ENCODE measurements at regions not wholly inside any gene's neighbourhood (a gene's known extent, or its start where the extent isn't known, plus 50 kb on each side); places are given as distances from the start of the nearest gene placed in this dataset.

DNA sequence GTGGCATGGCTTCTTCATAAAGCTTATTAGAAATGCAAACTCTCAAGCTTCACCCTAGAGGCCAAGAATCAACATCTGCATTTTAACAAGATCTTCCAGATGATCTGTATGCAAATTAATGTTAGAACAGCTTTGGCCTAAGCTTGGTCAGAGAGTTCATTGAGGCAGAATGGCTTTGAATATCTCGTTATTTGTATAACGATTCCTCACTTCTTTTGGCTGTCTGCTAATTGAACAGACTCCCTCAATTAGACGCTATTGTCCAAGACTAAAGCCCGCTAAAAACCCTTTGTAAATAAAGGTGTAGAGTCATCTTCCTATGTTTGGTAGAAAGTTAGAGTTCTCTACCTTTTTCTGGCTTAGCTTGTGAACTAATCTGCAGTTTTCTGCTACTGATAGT is 1453.7 kb downstream of the CDH8 start:
- no peak for FAIRE-seq
- TF ChIP-seq TAF1 (IDR thresholded peaks at IDR 0.05; ENCODE audit: borderline replicate concordance, low read depth, low read length) (no peak), POLR2AphosphoS5 (IDR thresholded peaks at IDR 0.05; ENCODE audit: low read depth, low read length) (no peak), POLR2A (IDR thresholded peaks at IDR 0.05; ENCODE audit: low read depth, low read length) (no peak)
- DNase-seq (ENCODE audit: insufficient read length) = no peak

DNA sequence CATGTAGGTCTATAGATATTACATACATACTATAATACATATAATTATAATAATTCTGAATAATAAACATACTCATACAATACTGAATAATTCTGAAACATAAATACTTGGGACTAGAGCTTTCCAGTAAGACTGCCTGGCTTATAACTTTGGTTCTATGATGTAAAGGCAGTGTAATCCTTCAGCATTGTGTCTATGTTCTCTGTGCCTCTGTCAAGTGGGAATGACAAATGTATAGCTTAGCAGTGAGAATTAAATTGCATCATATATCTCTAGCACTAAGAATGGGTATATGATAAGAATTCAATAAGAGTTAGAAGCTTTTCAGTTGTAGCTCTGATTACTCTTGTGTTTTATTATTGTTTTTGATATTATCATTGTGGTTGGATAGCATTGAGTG is 1469.3 kb downstream of the CDH8 start:
- DNase-seq (ENCODE audit: insufficient read length) (no peak), FAIRE-seq (no peak)
- TF ChIP-seq POLR2A (IDR thresholded peaks at IDR 0.05; ENCODE audit: low read depth, low read length) (no peak), POLR2AphosphoS5 (IDR thresholded peaks at IDR 0.05; ENCODE audit: low read depth, low read length) (no peak), TAF1 (IDR thresholded peaks at IDR 0.05; ENCODE audit: borderline replicate concordance, low read depth, low read length) (no peak)

DNA sequence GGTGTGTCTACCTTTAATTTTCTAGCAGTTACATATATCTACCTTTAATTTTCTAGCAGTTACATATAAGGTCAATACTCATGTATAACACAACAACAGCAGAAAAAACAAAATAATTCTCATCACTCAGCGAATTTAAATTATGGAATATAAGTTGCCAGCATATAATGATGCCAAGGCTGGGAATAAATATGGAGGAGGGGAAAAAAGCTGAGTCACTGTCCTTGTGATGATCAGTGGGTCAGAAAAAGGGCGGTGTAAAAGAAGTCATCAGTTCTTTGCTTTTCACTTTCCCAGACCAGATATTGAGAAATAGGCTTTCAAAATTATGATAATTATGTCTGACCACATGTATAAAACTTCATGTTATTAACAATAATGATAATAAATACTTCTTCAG is 1471.7 kb downstream of the CDH8 start:
- DNase-seq (ENCODE audit: insufficient read length) (no peak), FAIRE-seq (no peak)
- TF ChIP-seq POLR2A (IDR thresholded peaks at IDR 0.05; ENCODE audit: low read depth, low read length) = no peak
- TF ChIP-seq POLR2AphosphoS5 (IDR thresholded peaks at IDR 0.05; ENCODE audit: low read depth, low read length) = no peak
- TF ChIP-seq TAF1 (IDR thresholded peaks at IDR 0.05; ENCODE audit: borderline replicate concordance, low read depth, low read length) = no peak

DNA sequence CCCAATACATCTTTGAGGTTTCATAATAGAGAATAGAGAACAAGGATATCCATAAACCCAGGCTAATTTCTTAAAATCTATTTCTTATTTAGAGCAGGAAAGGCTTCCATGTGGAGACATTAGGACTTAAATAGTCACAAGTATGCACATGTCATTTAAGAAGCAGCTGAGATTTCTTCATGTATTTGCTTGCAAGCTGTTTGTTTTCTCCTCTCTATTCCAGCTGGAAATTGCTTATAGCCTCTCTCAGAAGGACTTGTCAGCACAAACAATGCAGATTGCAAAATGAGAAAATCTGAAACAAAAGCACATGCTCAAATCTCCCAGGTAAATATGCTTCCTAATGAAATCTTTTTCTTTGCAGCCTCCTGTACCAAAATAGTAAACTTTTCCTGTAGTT is 1473.1 kb downstream of the CDH8 start:
- DNase-seq (ENCODE audit: insufficient read length) (no peak), FAIRE-seq (no peak)
- TF ChIP-seq TAF1 (IDR thresholded peaks at IDR 0.05; ENCODE audit: borderline replicate concordance, low read depth, low read length) (no peak), POLR2A (IDR thresholded peaks at IDR 0.05; ENCODE audit: low read depth, low read length) (no peak), POLR2AphosphoS5 (IDR thresholded peaks at IDR 0.05; ENCODE audit: low read depth, low read length) (no peak)

DNA sequence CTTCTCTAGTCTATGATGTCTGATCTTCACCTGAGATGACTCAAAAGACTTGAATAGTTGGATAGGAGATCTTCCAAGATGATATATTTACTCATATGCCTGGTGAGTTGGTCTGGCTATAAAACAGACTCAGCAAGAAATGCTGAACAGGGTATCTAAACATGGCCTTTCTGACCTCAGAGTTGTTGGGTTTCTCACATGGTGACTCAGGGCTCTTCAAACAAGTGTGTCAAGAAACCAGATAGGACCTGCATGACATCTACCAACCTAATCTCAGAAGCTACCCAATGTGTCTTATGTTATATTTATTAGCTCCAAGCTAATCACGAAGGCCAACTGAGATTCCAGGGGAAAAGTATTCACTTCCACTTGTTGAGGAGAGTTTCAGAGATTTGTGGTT is 1477.3 kb downstream of the CDH8 start:
- DNase-seq (ENCODE audit: insufficient read length) = no peak
- TF ChIP-seq POLR2A (IDR thresholded peaks at IDR 0.05; ENCODE audit: low read depth, low read length) (no peak), POLR2AphosphoS5 (IDR thresholded peaks at IDR 0.05; ENCODE audit: low read depth, low read length) (no peak), TAF1 (IDR thresholded peaks at IDR 0.05; ENCODE audit: borderline replicate concordance, low read depth, low read length) (no peak)
- no peak for FAIRE-seq

DNA sequence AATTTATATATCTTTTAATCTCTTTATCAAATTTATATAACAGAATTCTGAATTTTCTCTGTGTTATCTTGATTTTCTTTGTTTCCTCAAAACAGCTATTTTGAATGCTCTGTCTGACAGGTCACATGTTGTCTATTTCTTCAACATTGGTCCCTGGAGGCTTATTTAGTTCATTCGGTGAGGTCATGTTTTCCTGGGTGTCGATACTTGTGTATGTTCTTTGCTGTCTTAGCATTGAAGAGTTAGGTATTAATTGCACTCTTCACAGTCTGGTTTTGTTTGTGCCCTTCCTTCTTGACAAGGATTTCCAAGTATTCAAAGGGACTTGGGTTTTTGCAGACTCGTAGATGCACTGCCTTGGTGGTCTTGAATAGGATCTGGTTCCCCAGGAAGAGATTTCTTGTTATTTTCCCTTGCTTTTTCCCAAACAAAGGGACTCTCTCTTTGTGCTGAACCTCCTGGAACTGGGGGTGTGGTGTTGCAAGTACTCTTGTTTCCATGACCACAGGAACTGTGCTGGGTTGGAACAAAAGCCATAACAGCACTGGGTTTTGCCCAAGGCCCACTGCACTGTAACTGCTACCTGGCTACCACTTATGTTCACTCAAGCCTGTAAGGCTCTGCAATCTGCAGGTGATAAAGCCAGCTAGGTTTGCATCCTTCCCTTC is 1483.0 kb downstream of the CDH8 start:
- DNase-seq (ENCODE audit: insufficient read length) (no peak), FAIRE-seq (no peak)
- TF ChIP-seq POLR2A (IDR thresholded peaks at IDR 0.05; ENCODE audit: low read depth, low read length) (no peak), TAF1 (IDR thresholded peaks at IDR 0.05; ENCODE audit: borderline replicate concordance, low read depth, low read length) (no peak), POLR2AphosphoS5 (IDR thresholded peaks at IDR 0.05; ENCODE audit: low read depth, low read length) (no peak)

DNA sequence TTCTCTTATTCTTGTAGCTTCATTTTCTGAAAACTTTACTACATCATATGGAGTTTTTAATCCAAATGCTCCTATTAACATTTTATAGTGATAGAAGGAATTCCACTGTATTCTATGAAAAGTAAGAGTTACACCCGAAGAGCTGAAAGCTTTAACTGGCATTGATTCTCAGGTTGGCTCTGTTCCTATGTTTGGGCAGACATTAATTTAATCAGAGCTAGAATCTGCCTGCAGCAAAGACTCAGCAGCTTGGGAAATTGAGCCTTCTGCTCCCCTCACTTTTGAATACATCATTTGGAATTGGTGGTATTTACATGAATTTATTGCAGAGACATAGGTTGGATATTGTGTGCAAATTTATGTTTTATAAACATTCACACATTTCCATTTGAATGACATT is 1494.7 kb downstream of the CDH8 start:
- TF ChIP-seq POLR2A (IDR thresholded peaks at IDR 0.05; ENCODE audit: low read depth, low read length) (no peak), POLR2AphosphoS5 (IDR thresholded peaks at IDR 0.05; ENCODE audit: low read depth, low read length) (no peak), TAF1 (IDR thresholded peaks at IDR 0.05; ENCODE audit: borderline replicate concordance, low read depth, low read length) (no peak)

DNA sequence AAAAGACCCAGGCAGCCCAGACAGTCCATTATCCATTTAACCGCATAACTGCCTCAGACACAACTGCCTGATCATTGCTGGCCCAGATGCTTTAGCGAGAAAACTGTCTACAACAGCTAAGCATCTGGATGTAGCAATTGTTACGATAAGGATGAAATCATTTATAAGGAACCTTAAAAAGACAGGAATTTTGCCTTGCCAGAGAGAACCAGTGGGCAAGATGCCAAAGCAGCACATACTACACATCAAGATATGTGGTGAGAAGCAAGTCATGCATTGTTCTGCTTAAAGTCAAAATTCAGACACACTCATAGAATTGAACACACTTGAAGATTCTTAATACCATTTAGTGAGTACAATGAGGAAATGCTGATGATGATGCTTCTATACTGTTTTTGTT is 1525.3 kb downstream of the CDH8 start:
- TF ChIP-seq POLR2AphosphoS5 (IDR thresholded peaks at IDR 0.05; ENCODE audit: low read depth, low read length) (no peak), POLR2A (IDR thresholded peaks at IDR 0.05; ENCODE audit: low read depth, low read length) (no peak), TAF1 (IDR thresholded peaks at IDR 0.05; ENCODE audit: borderline replicate concordance, low read depth, low read length) (no peak)
- no peak for FAIRE-seq
- no peak for DNase-seq (ENCODE audit: insufficient read length)

More for the DNA sequence above, 1494.7 kb downstream of the CDH8 start:
- FAIRE-seq (no peak), DNase-seq (ENCODE audit: insufficient read length) (no peak)

DNA sequence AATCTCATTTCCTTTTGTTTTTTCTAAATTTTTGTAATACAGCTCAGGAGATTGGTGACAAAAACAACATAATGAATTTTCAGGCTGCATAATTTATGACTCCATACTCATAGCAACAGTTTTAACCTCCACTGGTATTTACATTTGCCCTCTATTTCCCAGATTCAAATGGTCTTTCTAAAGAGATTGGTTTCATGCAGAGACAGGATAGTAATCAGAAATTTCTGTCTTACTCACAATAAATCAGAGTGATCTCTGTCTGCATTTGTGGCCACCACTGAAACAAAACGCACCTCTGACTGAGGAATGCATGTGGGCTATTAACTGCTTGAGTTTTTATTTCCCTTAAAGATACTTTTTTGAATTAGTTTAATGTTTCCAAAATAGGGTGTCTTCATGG is 1526.0 kb downstream of the CDH8 start:
- TF ChIP-seq TAF1 (IDR thresholded peaks at IDR 0.05; ENCODE audit: borderline replicate concordance, low read depth, low read length) = no peak
- no peak for TF ChIP-seq POLR2A (IDR thresholded peaks at IDR 0.05; ENCODE audit: low read depth, low read length)
- no peak for TF ChIP-seq POLR2AphosphoS5 (IDR thresholded peaks at IDR 0.05; ENCODE audit: low read depth, low read length)
- DNase-seq (ENCODE audit: insufficient read length) = no peak
- no peak for FAIRE-seq

DNA sequence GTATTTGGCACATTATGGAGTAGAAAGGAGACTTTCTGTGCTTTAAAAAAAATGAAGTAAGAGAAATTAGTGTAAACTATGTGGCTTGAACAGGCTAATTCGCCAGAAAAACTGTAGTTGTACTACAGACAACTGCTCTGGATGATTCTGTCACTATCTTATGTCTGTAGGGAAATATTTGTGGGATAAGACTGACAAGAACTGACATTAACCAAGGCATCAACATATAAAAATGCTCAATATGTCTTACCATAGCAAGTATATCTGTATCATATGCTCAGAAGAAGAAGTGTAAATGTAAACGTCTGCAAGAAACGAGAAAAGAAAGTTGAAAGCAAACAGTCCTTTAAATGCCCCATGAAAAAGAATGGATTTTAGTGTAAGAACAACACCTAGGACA is 1545.0 kb downstream of the CDH8 start:
- FAIRE-seq = no peak
- no peak for DNase-seq (ENCODE audit: insufficient read length)
- TF ChIP-seq TAF1 (IDR thresholded peaks at IDR 0.05; ENCODE audit: borderline replicate concordance, low read depth, low read length) (no peak), POLR2A (IDR thresholded peaks at IDR 0.05; ENCODE audit: low read depth, low read length) (no peak), POLR2AphosphoS5 (IDR thresholded peaks at IDR 0.05; ENCODE audit: low read depth, low read length) (no peak)

DNA sequence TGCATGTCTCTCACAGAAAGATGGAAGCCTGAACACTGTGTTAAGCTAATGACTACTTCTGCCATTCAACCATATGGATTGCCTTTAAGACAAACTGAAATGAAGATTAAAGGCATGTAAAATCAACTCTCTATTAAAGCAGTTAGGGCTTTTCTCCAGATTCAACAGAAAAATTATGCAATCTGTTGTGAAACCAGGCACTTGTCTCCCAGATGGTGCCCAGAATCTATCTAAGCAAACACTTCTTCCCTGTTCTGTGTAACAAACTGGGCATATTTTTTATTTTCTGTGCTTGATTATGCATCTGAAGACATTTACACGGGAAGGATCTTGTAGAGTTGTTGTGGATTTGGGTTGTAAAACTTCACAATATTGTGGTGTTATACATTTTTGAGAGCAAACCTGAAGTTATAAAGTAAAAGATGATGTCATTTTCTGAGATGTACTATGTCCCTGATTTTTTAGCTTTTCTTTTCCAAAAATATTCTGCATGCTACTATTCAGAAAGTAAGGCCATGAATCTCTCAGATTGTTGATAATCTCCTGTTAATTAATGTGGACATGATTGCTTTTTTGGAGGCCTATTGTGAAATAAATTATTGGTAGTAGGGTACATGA is 1550.3 kb downstream of the CDH8 start:
- no peak for DNase-seq (ENCODE audit: insufficient read length)
- TF ChIP-seq TAF1 (IDR thresholded peaks at IDR 0.05; ENCODE audit: borderline replicate concordance, low read depth, low read length) (no peak), POLR2AphosphoS5 (IDR thresholded peaks at IDR 0.05; ENCODE audit: low read depth, low read length) (no peak), POLR2A (IDR thresholded peaks at IDR 0.05; ENCODE audit: low read depth, low read length) (no peak)

DNA sequence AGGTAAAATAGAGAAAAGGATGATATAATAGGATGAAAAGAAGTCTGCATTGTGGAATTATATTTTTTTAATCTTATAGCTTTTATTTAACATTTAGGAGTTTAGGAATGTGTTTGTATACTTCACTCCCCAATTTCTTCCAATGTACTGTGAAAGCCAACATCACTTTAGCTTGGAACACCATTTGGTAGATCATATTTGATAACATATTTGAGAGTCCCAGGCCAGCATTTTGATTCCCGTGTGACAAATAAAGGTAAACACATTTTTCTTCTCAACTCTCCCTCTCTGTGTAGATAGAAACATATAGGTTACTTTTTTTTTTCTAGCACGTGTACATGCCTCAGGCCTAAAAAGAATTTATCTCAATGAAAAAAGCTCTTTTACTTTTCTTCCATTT is 1551.3 kb downstream of the CDH8 start:
- no peak for DNase-seq (ENCODE audit: insufficient read length)
- TF ChIP-seq POLR2A (IDR thresholded peaks at IDR 0.05; ENCODE audit: low read depth, low read length) = no peak
- no peak for TF ChIP-seq TAF1 (IDR thresholded peaks at IDR 0.05; ENCODE audit: borderline replicate concordance, low read depth, low read length)
- TF ChIP-seq POLR2AphosphoS5 (IDR thresholded peaks at IDR 0.05; ENCODE audit: low read depth, low read length) = no peak
- no peak for FAIRE-seq

More for the DNA sequence above, 1550.3 kb downstream of the CDH8 start:
- FAIRE-seq = no peak

Measured in GM12892 (cell line).